ENCODE measurements at regions not wholly inside any gene's neighbourhood (a gene's known extent, or its start where the extent isn't known, plus 50 kb on each side); places are given as distances from the start of the nearest gene placed in this dataset.

GRCh38 chr12:60337839-60338549 lies 742.2 kb downstream of the SLC16A7 start:
- ATAC-seq (ENCODE audit: poor library complexity) (no peak), DNase-seq (no peak)
- Histone ChIP-seq H3K36me3 (ENCODE audit: insufficient read depth, low read length) (no peaks in the 10 kb centered on the region), H3K4me3 (ENCODE audit: low read length) (no peak overlapping the region), H3K27ac (ENCODE audit: low read depth in 1 of 2, low read length in 2 of 2) (no peak overlapping the region), H3K4me1 (ENCODE audit: insufficient read depth, low read length) (no peaks in the 10 kb centered on the region), H3K9me3 (ENCODE audit: control insufficient read depth in 1 of 2, insufficient read depth in 1 of 2, low read length in 2 of 2) (no peaks in the 10 kb centered on the region), H3K27me3 (ENCODE audit: control insufficient read depth in 1 of 2, insufficient read depth in 2 of 2, low read length in 2 of 2) (no peaks in the 10 kb centered on the region)
- H3K9me3 Mint-ChIP-seq: no peaks in the 10 kb centered on the region
- no peak for TF ChIP-seq CTCF (IDR thresholded peaks at IDR 0.05)
- no peaks in the 10 kb centered on the region for H3K27me3 Mint-ChIP-seq
- POLR2A ChIA-PET: no interaction called here
- intact Hi-C loops (cut with DNase I, micrococcal nuclease): no loop called here
- no peak overlapping the region for H3K27ac Mint-ChIP-seq
- CTCF ChIA-PET: no interaction called here
- H3K4me1 Mint-ChIP-seq (ENCODE audit: low read depth): no peaks in the 10 kb centered on the region
- H3K4me3 Mint-ChIP-seq: no peak overlapping the region
- no peaks in the 10 kb centered on the region for H3K36me3 Mint-ChIP-seq (ENCODE audit: low read depth)

- intact Hi-C loops (cut with DNase I, micrococcal nuclease): no loop called here
- Mint-ChIP-seq H3K27me3 (no peaks in the 10 kb centered on the region), H3K36me3 (ENCODE audit: low read depth) (no peaks in the 10 kb centered on the region), H3K27ac (no peak overlapping the region), H3K4me3 (no peak overlapping the region), H3K9me3 (no peaks in the 10 kb centered on the region), H3K4me1 (ENCODE audit: low read depth) (no peaks in the 10 kb centered on the region)
- Histone ChIP-seq H3K36me3 (ENCODE audit: insufficient read depth, low read length) (no peaks in the 10 kb centered on the region), H3K27me3 (ENCODE audit: control insufficient read depth in 1 of 2, insufficient read depth in 2 of 2, low read length in 2 of 2) (no peaks in the 10 kb centered on the region), H3K4me3 (ENCODE audit: low read length) (no peak overlapping the region), H3K9me3 (ENCODE audit: control insufficient read depth in 1 of 2, insufficient read depth in 1 of 2, low read length in 2 of 2) (no peaks in the 10 kb centered on the region), H3K4me1 (ENCODE audit: insufficient read depth, low read length) (no peaks in the 10 kb centered on the region), H3K27ac (ENCODE audit: low read depth in 1 of 2, low read length in 2 of 2) (no peak overlapping the region)
- DNase-seq (no peak), ATAC-seq (ENCODE audit: poor library complexity) (no peak)
- no peak for TF ChIP-seq CTCF (IDR thresholded peaks at IDR 0.05)
- CTCF ChIA-PET: no interaction called here
- POLR2A ChIA-PET: no interaction called here
Observed at GRCh38 chr12:60345442-60345841, 749.6 kb downstream of the SLC16A7 start.

- intact Hi-C loops (cut with DNase I, micrococcal nuclease): no loop called here
- Histone ChIP-seq H3K27me3 (ENCODE audit: control insufficient read depth in 1 of 2, insufficient read depth in 2 of 2, low read length in 2 of 2) (no peaks in the 10 kb centered on the region), H3K27ac (ENCODE audit: low read depth in 1 of 2, low read length in 2 of 2) (no peak overlapping the region), H3K4me1 (ENCODE audit: insufficient read depth, low read length) (no peaks in the 10 kb centered on the region), H3K36me3 (ENCODE audit: insufficient read depth, low read length) (no peaks in the 10 kb centered on the region), H3K4me3 (ENCODE audit: low read length) (no peak overlapping the region), H3K9me3 (ENCODE audit: control insufficient read depth in 1 of 2, insufficient read depth in 1 of 2, low read length in 2 of 2) (peaks cover 0 to 5% of the 10 kb centered on the region in 2 experiments)
- ChIA-PET CTCF (no interaction called here), POLR2A (no interaction called here)
- H3K4me1 Mint-ChIP-seq (ENCODE audit: low read depth): no peaks in the 10 kb centered on the region
- DNase-seq (no peak), ATAC-seq (ENCODE audit: poor library complexity) (no peak)
- no peaks in the 10 kb centered on the region for H3K36me3 Mint-ChIP-seq (ENCODE audit: low read depth)
- H3K27ac Mint-ChIP-seq: no peak overlapping the region
- peaks cover 3% of the 10 kb centered on the region for H3K9me3 Mint-ChIP-seq
- no peak overlapping the region for H3K4me3 Mint-ChIP-seq
- TF ChIP-seq CTCF (IDR thresholded peaks at IDR 0.05): no peak
- no peaks in the 10 kb centered on the region for H3K27me3 Mint-ChIP-seq
Observed at GRCh38 chr12:60349232-60349978, 753.6 kb downstream of the SLC16A7 start.
